HepG2 (cell line): ENCODE measurements at regions not wholly inside any gene's neighbourhood (a gene's known extent, or its start where the extent isn't known, plus 50 kb on each side); places are given as distances from the start of the nearest gene placed in this dataset.

Experiments
- ARID2 ChIP-seq: sonication (generic); formaldehyde crosslinking; IDR thresholded peaks from 2 replicates; pipeline ENCODE4 v1.8.1; 2022; ENCODE audit warnings: mild to moderate bottlenecking, missing genetic modification reagents, borderline replicate concordance
- RAD21 ChIP-seq: fragments of 450-650 bp; formaldehyde crosslinking; IDR thresholded peaks from 2 replicates; pipeline ENCODE4 v1.5.0; 2020; ENCODE audit warnings: mild to moderate bottlenecking
- TF ChIP-seq, protein P1 (sequence below): fragments of 450-650 bp; IDR thresholded peaks from 2 replicates; pipeline ENCODE4 v1.6.1; 2016
- TF ChIP-seq, protein P2 (sequence below): sonication (generic); formaldehyde crosslinking; IDR thresholded peaks from 2 replicates; pipeline ENCODE4 v1.8.0; 2022; ENCODE audit warnings: mild to moderate bottlenecking, missing genetic modification reagents, borderline replicate concordance

DNA sequence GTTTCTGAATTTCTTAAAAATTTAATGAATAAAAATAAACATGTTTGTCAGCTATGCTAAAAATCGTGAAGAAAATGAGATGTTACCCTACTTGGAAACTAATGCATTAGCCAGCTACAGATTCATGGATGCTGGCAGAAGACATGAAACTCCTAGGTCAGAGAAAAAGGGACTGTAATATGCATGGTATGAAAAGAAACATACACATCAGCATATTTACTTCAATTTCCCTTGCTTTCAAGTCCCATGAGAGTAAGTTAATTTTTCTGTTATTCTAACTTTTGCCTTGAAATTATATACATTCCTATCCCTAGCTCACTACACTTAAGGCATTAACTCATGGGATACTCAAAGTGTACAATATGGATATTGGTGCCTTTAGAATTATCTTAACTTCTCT lies 2041.4 kb upstream of the LRRTM1 start:
- TF ChIP-seq, protein P1, sequence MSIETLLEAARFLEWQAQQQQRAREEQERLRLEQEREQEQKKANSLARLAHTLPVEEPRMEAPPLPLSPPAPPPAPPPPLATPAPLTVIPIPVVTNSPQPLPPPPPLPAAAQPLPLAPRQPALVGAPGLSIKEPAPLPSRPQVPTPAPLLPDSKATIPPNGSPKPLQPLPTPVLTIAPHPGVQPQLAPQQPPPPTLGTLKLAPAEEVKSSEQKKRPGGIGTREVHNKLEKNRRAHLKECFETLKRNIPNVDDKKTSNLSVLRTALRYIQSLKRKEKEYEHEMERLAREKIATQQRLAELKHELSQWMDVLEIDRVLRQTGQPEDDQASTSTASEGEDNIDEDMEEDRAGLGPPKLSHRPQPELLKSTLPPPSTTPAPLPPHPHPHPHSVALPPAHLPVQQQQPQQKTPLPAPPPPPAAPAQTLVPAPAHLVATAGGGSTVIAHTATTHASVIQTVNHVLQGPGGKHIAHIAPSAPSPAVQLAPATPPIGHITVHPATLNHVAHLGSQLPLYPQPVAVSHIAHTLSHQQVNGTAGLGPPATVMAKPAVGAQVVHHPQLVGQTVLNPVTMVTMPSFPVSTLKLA: no peak
- TF ChIP-seq ARID2 (no peak), RAD21 (no peak)
- TF ChIP-seq, protein P2, sequence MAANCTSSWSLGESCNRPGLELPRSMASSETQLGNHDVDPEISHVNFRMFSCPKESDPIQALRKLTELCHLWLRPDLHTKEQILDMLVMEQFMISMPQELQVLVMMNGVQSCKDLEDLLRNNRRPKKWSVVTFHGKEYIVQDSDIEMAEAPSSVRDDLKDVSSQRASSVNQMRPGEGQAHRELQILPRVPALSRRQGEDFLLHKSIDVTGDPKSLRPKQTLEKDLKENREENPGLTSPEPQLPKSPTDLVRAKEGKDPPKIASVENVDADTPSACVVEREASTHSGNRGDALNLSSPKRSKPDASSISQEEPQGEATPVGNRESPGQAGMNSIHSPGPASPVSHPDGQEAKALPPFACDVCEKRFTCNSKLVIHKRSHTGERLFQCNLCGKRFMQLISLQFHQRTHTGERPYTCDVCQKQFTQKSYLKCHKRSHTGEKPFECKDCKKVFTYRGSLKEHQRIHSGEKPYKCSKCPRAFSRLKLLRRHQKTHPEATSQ (CRISPR knock-in tag): no peak
